G401 (cell line): ENCODE measurements at regions not wholly inside any gene's neighbourhood (a gene's known extent, or its start where the extent isn't known, plus 50 kb on each side); places are given as distances from the start of the nearest gene placed in this dataset.
"Not testable (repeated sequence)": the region's sequence is repeated elsewhere in the genome, so short reads cannot be mapped to it uniquely, and the experiment has no call there.

ENCODE experiments used
- DNase-seq: peaks from one replicate; pipeline ENCODE4 v3.0.0-alpha.2; 2015; ENCODE audit warnings: low spot score
- in situ Hi-C: cut with HindIII; loops from 2 replicates; pipeline ENCODE4 v1.10.0; 2016; ENCODE audit warnings: low sequenced_read_pairs, mixed read lengths

- DNase-seq = no peak
- in situ Hi-C loops = no loop called here
These were observed 997.9 kb downstream of the SUCLG1 start for GRCh38 chr2:83461135-83461534.

- DNase-seq = no peak
- in situ Hi-C loops = no loop called here
These were observed 999.6 kb downstream of the SUCLG1 start for GRCh38 chr2:83459456-83459855.

GRCh38 chr2:83435989-83436388 is 1023.1 kb downstream of the SUCLG1 start:
- in situ Hi-C loops = no loop called here
- no peak for DNase-seq

GRCh38 chr2:83420993-83421392 is 1038.1 kb downstream of the SUCLG1 start:
- in situ Hi-C loops = no loop called here
- no peak for DNase-seq

- DNase-seq = no peak
These were observed 1064.8 kb downstream of the SUCLG1 start for GRCh38 chr2:83394134-83394904.

GRCh38 chr2:83388804-83389203 is 1070.3 kb downstream of the SUCLG1 start:
- no peak for DNase-seq
- in situ Hi-C loops = no loop called here

More at GRCh38 chr2:83394134-83394904, 1064.8 kb downstream of the SUCLG1 start:
- in situ Hi-C loops = no loop called here

GRCh38 chr2:83386549-83386948 is 1072.5 kb downstream of the SUCLG1 start:
- DNase-seq = no peak
- in situ Hi-C loops = no loop called here

- in situ Hi-C loops = no loop called here
- DNase-seq = no peak
These were observed 1080.2 kb downstream of the SUCLG1 start for GRCh38 chr2:83378921-83379320.

GRCh38 chr2:83376731-83377130 is 1082.3 kb downstream of the SUCLG1 start:
- no peak for DNase-seq
- in situ Hi-C loops = no loop called here

- no peak for DNase-seq
- in situ Hi-C loops = no loop called here
These were observed 1088.7 kb downstream of the SUCLG1 start for GRCh38 chr2:83370419-83370762.

- no peak for DNase-seq
- in situ Hi-C loops = no loop called here
These were observed 1089.3 kb downstream of the SUCLG1 start for GRCh38 chr2:83369601-83370418.

GRCh38 chr2:83368916-83369315 is 1090.2 kb downstream of the SUCLG1 start:
- in situ Hi-C loops = no loop called here

GRCh38 chr2:83368461-83368860 is 1090.6 kb downstream of the SUCLG1 start:
- no peak for DNase-seq
- in situ Hi-C loops = no loop called here

More at GRCh38 chr2:83368916-83369315, 1090.2 kb downstream of the SUCLG1 start:
- no peak for DNase-seq

GRCh38 chr2:83365476-83365875 is 1093.6 kb downstream of the SUCLG1 start:
- in situ Hi-C loops = no loop called here
- DNase-seq = no peak

- in situ Hi-C loops = no loop called here
- no peak for DNase-seq
These were observed 1094.8 kb downstream of the SUCLG1 start for GRCh38 chr2:83364264-83364663.

- in situ Hi-C loops, DNase-seq: not testable (repeated sequence)
These were observed 1095.9 kb downstream of the SUCLG1 start for GRCh38 chr2:83363138-83363537.

GRCh38 chr2:83359336-83359735 is 1099.7 kb downstream of the SUCLG1 start:
- no peak for DNase-seq
- in situ Hi-C loops = no loop called here

- DNase-seq = no peak
- in situ Hi-C loops = no loop called here
These were observed 1116.2 kb downstream of the SUCLG1 start for GRCh38 chr2:83342860-83343329.

- in situ Hi-C loops = no loop called here
These were observed 1118.7 kb downstream of the SUCLG1 start for GRCh38 chr2:83340424-83340823.

GRCh38 chr2:83339942-83340341 is 1119.1 kb downstream of the SUCLG1 start:
- in situ Hi-C loops, DNase-seq: not testable (repeated sequence)

More at GRCh38 chr2:83340424-83340823, 1118.7 kb downstream of the SUCLG1 start:
- no peak for DNase-seq
